Thyroid gland (tissue), 4 donors: ENCODE measurements at regions not wholly inside any gene's neighbourhood (a gene's known extent, or its start where the extent isn't known, plus 50 kb on each side); places are given as distances from the start of the nearest gene placed in this dataset.

Experiments
- DNase-seq, 2 donors: peaks; one replicate each; pipeline ENCODE4 v3.0.0-alpha.2; 2019
- H3K27ac ChIP-seq, 3 donors: fragments of 200-600 bp; sonication (generic); 1 replicate in 2 of 3; 2 replicates in 1 of 3; pipeline ENCODE4 v1.5.1; 2016 to 2019; ENCODE audit warnings: mild to moderate bottlenecking in 1 of 3, moderate library complexity in 1 of 3
- H3K27me3 ChIP-seq: fragments of 200-600 bp; sonication (generic); one replicate; pipeline ENCODE4 v1.5.1; 2019
- H3K36me3 ChIP-seq, 2 donors: fragments of 200-600 bp; sonication (generic); one replicate each; pipeline ENCODE4 v1.5.1; 2016 to 2019
- H3K4me1 ChIP-seq, 2 donors: fragments of 200-600 bp; sonication (generic); one replicate each; pipeline ENCODE4 v1.5.1; 2017 to 2019
- H3K4me3 ChIP-seq, 3 donors: fragments of 200-600 bp; sonication (generic); replicated peaks in 1 of 3; 1 replicate in 2 of 3; 2 replicates in 1 of 3; pipeline ENCODE4 v1.5.1; 2016; ENCODE audit warnings: mild to moderate bottlenecking in 1 of 3
- H3K9me3 ChIP-seq: fragments of 200-600 bp; sonication (generic); one replicate; pipeline ENCODE4 v1.5.1; 2017
- CTCF ChIP-seq, 6 experiments: fragments of 200-600 bp in 3 of 6; fragments of 450-650 bp in 3 of 6; sonication (generic) in 3 of 6; IDR thresholded peaks; one replicate each; pipeline ENCODE4 v1.5.1; 2016 to 2019; ENCODE audit warnings: antibody characterized with exemption in 6 of 6, mild to moderate bottlenecking in 2 of 6, inconsistent platforms in 1 of 6, moderate library complexity in 1 of 6
- POLR2A ChIP-seq, 2 donors: fragments of 450-650 bp; IDR thresholded peaks; one replicate each; pipeline ENCODE4 v1.6.1; 2017; ENCODE audit warnings: antibody characterized with exemption in 2 of 2, mild to moderate bottlenecking in 2 of 2, moderate library complexity in 1 of 2
- WGBS, 2 donors: methylation state at CpG; one replicate each; pipeline ENCODE4 v1.1.5; 2017; 5-methylcytosine and 5-hydroxymethylcytosine counted together
- intact Hi-C: fragments of 100-400 bp; cut with DNase I; formaldehyde crosslinking; loops from one replicate; pipeline ENCODE4 v1.15.1; 2023

GRCh38 chr1:63099188-63099587 is 223.2 kb upstream of the FOXD3 start:
- no peak overlapping the region for H3K27ac ChIP-seq
- H3K9me3 ChIP-seq = no peaks in the 10 kb centered on the region
- TF ChIP-seq CTCF (IDR thresholded peaks at IDR 0.05) = no peak
- no peak for TF ChIP-seq POLR2A (IDR thresholded peaks at IDR 0.05)
- intact Hi-C loops = no loop called here
- 48 to 55% methylated on average over 2 of the region's 2 CpGs for WGBS, 2 donors
- H3K4me1 ChIP-seq = no peaks in the 10 kb centered on the region
- no peak for DNase-seq
- no peaks in the 10 kb centered on the region for H3K36me3 ChIP-seq
- no peaks in the 10 kb centered on the region for H3K27me3 ChIP-seq
- no peak overlapping the region for H3K4me3 ChIP-seq

- DNase-seq = no peak
- Histone ChIP-seq H3K4me1 (no peaks in the 10 kb centered on the region), H3K27me3 (no peaks in the 10 kb centered on the region), H3K27ac (no peak overlapping the region), H3K4me3 (no peak overlapping the region), H3K9me3 (no peaks in the 10 kb centered on the region), H3K36me3 (no peaks in the 10 kb centered on the region)
- intact Hi-C loops = no loop called here
- TF ChIP-seq CTCF (IDR thresholded peaks at IDR 0.05) = no peak
- no peak for TF ChIP-seq POLR2A (IDR thresholded peaks at IDR 0.05)
- 89% methylated on average over 3 of the region's 3 CpGs for WGBS, 2 donors
These were observed 221.0 kb upstream of the FOXD3 start for GRCh38 chr1:63101336-63101735.

GRCh38 chr1:63103682-63104081 is 218.7 kb upstream of the FOXD3 start:
- 50 to 86% methylated on average over 1 of the region's 1 CpG for WGBS, 2 donors
- DNase-seq = no peak
- no peak overlapping the region for H3K4me3 ChIP-seq
- no peaks in the 10 kb centered on the region for H3K36me3 ChIP-seq
- intact Hi-C loops = no loop called here
- no peaks in the 10 kb centered on the region for H3K27me3 ChIP-seq
- TF ChIP-seq CTCF (IDR thresholded peaks at IDR 0.05) = no peak
- TF ChIP-seq POLR2A (IDR thresholded peaks at IDR 0.05) = no peak
- no peaks in the 10 kb centered on the region for H3K4me1 ChIP-seq
- H3K27ac ChIP-seq = no peak overlapping the region
- H3K9me3 ChIP-seq = no peaks in the 10 kb centered on the region

GRCh38 chr1:63107066-63107465 is 215.3 kb upstream of the FOXD3 start:
- no peak overlapping the region for H3K4me3 ChIP-seq
- H3K36me3 ChIP-seq = no peaks in the 10 kb centered on the region
- H3K27ac ChIP-seq = no peak overlapping the region
- no peaks in the 10 kb centered on the region for H3K27me3 ChIP-seq
- H3K4me1 ChIP-seq = no peaks in the 10 kb centered on the region
- no peaks in the 10 kb centered on the region for H3K9me3 ChIP-seq
- TF ChIP-seq CTCF (IDR thresholded peaks at IDR 0.05) = no peak
- TF ChIP-seq POLR2A (IDR thresholded peaks at IDR 0.05) = no peak
- intact Hi-C loops = no loop called here
- WGBS, 2 donors = 44 to 57% methylated on average over 1 of the region's 1 CpG
- no peak for DNase-seq

- 69 to 85% methylated on average over 1 of the region's 1 CpG for WGBS, 2 donors
- Histone ChIP-seq H3K4me1 (no peaks in the 10 kb centered on the region), H3K27me3 (no peaks in the 10 kb centered on the region), H3K36me3 (no peaks in the 10 kb centered on the region), H3K4me3 (no peak overlapping the region), H3K27ac (no peak overlapping the region), H3K9me3 (no peaks in the 10 kb centered on the region)
- DNase-seq = no peak
- intact Hi-C loops = no loop called here
- TF ChIP-seq CTCF (IDR thresholded peaks at IDR 0.05) (no peak), POLR2A (IDR thresholded peaks at IDR 0.05) (no peak)
These were observed 214.2 kb upstream of the FOXD3 start for GRCh38 chr1:63108206-63108605.
